GM19468 (cell line): ENCODE measurements at regions not wholly inside any gene's neighbourhood (a gene's known extent, or its start where the extent isn't known, plus 50 kb on each side); places are given as distances from the start of the nearest gene placed in this dataset.

ENCODE experiments used
- ATAC-seq: cut with Tn5 transposase; IDR thresholded peaks from one replicate; pipeline ENCODE4 v1.9.1; 2021; ENCODE audit warnings: mild to moderate bottlenecking, moderate library complexity, moderate number of reproducible peaks; ENCODE audit not compliant: unreplicated experiment; ENCODE audit errors: extremely low read depth

GRCh38 chr9:656926-657568, 184.4 kb upstream of the DMRT1 start:
- ATAC-seq = no peak

DNA sequence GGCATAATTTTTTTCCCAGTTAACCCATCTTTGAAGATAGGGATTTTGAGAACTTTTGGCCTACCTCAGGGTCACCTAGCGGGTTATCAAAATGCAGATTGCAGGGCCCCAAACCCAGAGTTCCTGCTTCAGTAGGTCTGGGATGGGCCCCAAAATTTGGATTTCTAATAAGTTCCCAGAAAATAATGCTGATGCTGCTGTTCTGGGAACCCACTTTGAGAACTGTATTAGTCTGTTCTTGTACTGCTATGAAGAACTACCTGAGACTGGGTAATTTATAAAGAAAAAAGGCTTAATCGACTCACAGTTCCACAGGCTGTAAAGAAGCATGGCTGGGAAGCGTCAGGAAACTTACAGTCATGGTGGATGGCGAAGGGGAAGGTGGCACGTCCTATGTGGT, 182.2 kb upstream of the DMRT1 start:
- ATAC-seq = no peak

DNA sequence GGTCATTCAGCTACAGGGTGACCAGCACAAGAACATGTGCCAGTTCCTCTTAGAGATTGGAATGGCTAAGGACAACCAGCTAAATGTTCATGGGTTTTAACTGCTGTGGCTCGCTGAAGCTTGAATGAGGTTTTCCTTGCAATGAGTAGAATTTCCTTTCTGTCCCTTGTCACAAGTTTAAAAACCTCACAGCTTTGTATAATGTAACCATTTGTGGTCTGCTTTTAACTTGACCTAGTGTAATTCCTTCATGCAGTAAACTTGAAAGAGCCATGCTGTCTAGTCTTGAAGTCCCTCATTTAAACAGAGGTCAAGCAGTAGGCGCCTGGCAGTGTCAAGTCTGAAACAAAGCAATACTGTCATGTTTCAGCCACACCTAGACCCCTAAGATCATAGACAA, 181.3 kb upstream of the DMRT1 start:
- ATAC-seq = no peak

- ATAC-seq = no peak
These were observed 178.0 kb upstream of the DMRT1 start for GRCh38 chr9:663541-663940.

GRCh38 chr9:665296-665695, 176.2 kb upstream of the DMRT1 start:
- no peak for ATAC-seq

DNA sequence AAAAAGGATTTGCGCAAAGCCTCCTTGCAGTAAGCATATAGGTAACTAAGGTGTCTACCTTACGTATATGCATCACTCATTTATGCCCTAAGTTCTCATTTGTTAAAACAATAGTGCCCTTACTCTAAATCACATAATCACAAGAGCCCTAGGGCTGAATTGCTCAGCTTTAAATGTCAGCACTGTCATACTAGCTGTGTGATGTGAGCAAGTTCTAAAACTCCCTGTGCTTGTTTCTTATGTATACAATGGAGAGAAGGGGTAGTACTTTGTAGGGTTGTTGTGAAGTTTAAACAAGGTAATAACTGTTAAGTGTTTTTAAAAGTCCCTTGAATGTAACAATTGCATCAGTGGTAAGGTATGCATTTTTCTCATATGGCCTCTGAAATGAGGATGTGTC, 169.5 kb upstream of the DMRT1 start:
- ATAC-seq = no peak

DNA sequence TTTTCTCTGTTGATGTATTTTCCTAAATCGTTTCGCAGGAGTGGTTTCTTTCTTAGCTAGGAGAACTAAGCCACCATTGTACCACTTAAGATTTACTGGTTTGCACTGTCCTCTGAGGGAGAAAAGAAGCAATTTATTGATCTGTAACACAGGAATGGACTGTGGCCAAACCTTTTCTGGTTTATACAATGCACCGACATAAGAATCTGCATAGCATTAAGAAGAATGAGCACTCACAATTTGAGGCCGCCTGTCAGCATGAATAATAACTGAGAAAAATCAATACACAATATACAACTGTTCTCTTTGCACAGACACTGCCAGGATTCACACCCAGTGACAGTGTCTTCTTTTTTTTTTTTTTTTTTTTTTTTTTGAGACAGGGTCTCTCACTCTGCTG, 168.6 kb upstream of the DMRT1 start:
- ATAC-seq = no peak

DNA sequence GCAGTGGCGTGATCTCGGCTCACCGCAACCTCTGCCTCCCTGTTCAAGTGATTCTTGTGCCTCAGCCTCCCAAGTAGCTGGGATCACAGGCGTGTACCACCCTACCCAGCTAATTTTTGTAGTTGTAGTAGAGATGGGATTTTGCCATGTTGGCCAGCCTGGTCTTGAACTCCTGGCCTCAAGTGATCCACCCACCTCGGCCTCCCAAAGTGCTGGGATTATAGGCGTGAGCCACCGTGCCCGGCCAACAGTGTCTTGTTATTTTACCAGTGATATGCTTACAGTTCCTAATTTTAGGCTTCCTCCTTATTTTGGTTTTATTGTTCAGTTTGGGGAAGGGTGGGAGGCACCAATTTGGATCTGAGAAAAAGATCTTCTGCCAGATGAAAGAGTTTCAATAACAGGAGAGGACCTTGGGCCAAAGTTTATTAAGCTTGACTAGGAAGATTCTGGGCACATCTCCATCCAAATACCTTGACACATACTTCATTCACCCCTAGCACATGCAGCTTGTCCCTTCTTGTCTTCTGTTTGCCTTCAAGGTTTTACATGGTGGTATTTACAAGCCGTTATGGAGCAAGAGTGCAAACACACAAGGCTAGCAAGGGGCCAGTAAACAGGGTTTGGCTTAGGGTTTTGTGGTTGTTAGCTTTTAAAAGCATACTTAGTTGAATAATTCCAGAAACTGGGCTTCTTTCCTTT, 168.1 kb upstream of the DMRT1 start:
- ATAC-seq = no peak

- ATAC-seq = no peak
These were observed 167.5 kb upstream of the DMRT1 start for GRCh38 chr9:673966-674526.

- no peak for ATAC-seq
These were observed 165.7 kb upstream of the DMRT1 start for GRCh38 chr9:675697-676370.

- no peak for ATAC-seq
These were observed 164.6 kb upstream of the DMRT1 start for GRCh38 chr9:676780-677438.

- ATAC-seq = no peak
These were observed 163.9 kb upstream of the DMRT1 start for GRCh38 chr9:677461-678097.

DNA sequence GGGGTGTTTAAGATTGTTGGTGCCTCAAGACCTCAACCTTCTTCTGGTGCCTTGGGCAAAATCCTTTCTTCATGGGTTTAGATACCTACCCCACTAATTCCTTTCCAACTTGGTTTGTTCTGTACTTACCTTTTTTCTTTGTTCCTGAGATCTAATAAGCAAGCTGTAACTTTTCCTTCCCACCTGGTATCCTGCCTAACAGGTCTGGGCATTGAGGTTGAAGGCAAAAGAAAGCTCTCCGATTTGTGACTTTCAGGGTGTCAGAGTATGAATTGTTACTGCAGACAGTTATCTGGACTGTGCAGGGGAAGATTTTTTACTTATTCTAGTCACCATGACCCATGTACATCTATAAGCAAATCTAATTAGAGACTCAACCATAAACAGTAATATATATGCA, 162.6 kb upstream of the DMRT1 start:
- no peak for ATAC-seq

DNA sequence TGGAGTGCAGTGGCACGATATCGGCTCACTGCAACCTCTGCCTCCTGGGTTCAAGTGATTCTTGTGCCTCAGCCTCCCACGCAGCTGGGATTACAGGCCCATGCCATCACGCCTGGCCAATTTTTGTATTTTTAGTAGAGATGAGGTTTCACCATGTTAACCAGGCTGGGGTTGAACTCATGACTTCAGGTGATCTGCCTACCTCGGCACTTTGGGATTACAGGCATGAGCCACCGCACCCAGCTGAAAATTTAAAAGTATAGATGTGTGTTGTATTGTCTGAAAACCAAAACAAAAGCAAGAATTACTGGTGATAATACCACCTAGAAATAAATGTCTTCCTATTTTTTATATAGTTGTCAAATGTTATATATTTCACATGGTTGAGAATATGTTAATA, 162.0 kb upstream of the DMRT1 start:
- no peak for ATAC-seq

GRCh38 chr9:680106-680505, 161.4 kb upstream of the DMRT1 start:
- no peak for ATAC-seq

DNA sequence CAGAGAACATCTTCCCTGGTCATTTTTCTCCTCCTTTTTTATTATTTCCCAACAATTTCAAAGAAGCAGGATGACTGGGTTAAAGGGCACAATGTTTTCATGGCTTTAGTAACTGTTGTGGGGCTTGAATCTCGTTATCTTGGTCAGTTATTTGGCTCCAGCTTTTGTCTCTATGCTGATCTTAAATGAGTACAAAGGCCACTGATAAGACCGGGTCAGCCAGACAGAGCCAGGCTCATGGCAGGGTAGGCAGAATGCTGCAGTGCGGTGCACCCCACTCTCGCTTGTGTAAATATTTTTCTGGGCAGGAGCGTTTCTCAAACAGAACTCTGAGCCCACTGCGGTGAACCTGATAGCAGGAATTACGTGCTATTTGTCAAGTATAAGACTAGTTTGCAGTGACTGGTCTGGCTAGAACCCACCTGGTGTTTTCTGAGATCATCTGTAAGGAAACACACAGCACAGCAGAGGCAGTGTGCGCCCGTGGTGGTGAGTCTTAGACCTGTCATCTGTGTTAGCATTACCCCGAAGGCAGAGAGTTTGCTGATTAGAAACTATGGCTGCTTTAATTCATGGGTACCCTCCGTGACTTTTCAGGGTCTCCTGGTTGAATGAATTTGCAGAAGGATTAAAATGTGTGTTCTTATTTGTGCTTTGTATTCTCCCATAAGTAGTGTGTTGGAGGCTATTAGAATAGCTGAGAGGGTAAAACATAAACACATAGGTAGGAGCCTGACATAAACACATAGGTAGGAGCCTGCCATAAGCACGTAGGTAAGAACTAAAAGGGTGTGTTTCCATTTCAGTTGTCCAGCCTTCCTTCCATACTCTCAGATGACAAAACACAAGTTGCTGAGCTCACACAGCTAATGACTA, 158.6 kb upstream of the DMRT1 start:
- ATAC-seq = no peak

DNA sequence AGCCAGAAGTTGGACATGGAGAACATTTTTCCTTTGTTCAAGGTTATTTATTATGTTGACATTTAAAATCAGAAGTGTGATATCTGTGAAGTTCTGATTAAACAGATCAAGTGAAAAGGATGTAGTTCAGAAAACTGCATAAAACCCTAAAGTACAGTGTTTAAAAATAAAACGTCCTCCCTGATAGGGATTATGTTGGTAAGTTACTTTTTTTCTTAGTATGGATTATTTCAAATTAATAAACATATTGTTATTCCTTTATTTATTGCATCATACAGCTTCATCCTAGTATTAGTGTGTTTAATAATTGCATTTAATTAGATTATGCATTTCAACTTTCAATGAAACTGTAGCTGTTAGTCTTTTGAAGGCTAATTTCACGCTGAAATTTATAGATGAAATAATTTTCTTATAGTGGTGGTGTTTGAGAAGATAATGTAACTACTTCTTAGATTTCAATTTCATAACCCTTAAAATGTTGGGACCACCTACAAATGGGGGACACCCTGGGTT, 157.9 kb upstream of the DMRT1 start:
- no peak for ATAC-seq

- no peak for ATAC-seq
These were observed 157.2 kb upstream of the DMRT1 start for GRCh38 chr9:684054-684890.
